ENCODE measurements at regions not wholly inside any gene's neighbourhood (a gene's known extent, or its start where the extent isn't known, plus 50 kb on each side); places are given as distances from the start of the nearest gene placed in this dataset.

- TF ChIP-seq CTCF (IDR thresholded peaks at IDR 0.05) (no peak), POLR2A (IDR thresholded peaks at IDR 0.05) (no peak)
Measured at GRCh38 chr10:33016988-33017387, 59.0 kb upstream of the ITGB1 start.
